Lower lobe of right lung (tissue), 2 donors: ENCODE measurements at regions not wholly inside any gene's neighbourhood (a gene's known extent, or its start where the extent isn't known, plus 50 kb on each side); places are given as distances from the start of the nearest gene placed in this dataset.

Experiments used
- ATAC-seq, 2 donors: fragments of 200-7000 bp; cut with Tn5 transposase; one replicate each; pipeline ENCODE4 v1.9.1; 2020 to 2022; ENCODE audit warnings: mild to moderate bottlenecking in 2 of 2, moderate library complexity in 2 of 2
- DNase-seq: peaks from one replicate; pipeline ENCODE4 v3.0.0-alpha.2; 2020
- H3K27ac ChIP-seq: fragments of 200-600 bp; one replicate; pipeline ENCODE4 v1.8.0; 2022
- H3K27me3 ChIP-seq: fragments of 200-600 bp; one replicate; pipeline ENCODE4 v1.8.0; 2022; ENCODE audit warnings: low read depth
- H3K36me3 ChIP-seq: fragments of 200-600 bp; one replicate; pipeline ENCODE4 v1.8.0; 2022; ENCODE audit warnings: mild to moderate bottlenecking
- H3K4me1 ChIP-seq: fragments of 200-600 bp; one replicate; pipeline ENCODE4 v1.8.0; 2022
- H3K4me3 ChIP-seq: fragments of 200-600 bp; one replicate; pipeline ENCODE4 v1.8.0; 2022; ENCODE audit warnings: mild to moderate bottlenecking
- H3K9me3 ChIP-seq: fragments of 200-600 bp; one replicate; pipeline ENCODE4 v1.8.0; 2022
- intact Hi-C: fragments of 100-400 bp; cut with DNase I; formaldehyde crosslinking; loops from one replicate; pipeline ENCODE4 v1.11.0; 2022
- TF ChIP-seq, protein P1 (sequence below): fragments of 200-600 bp; IDR thresholded peaks from one replicate; pipeline ENCODE4 v1.8.0; 2022; ENCODE audit warnings: antibody characterized with exemption, mild to moderate bottlenecking
- donor health status: DM: no; HTN: yes; CAD: no; lungs with severe emphysema.

DNA sequence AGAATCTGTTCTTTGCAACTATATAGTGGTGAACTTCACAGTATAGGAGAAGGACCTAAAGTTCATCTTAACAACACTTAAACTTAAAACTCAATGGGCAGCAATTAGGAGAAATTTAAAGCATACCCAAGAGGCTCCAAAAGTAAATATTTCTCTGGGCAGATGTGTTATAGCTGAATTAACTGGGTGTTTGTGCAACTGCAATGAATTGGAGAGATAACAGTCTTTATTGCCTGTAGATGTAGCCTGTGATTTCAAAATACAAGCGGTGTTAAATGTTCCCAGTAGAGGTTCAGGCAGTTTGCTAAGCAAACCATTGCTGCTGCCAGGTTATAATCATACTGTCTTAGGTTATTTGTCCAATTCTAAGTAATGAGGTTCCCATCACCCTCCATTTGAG lies 294.1 kb upstream of the MTNR1B start:
- Histone ChIP-seq H3K4me3 (no peak overlapping the region), H3K27me3 (no peaks in the 10 kb centered on the region), H3K4me1 (no peaks in the 10 kb centered on the region), H3K9me3 (no peaks in the 10 kb centered on the region), H3K27ac (no peak overlapping the region), H3K36me3 (no peaks in the 10 kb centered on the region)
- DNase-seq (no peak), ATAC-seq (no peak)
- TF ChIP-seq, protein P1, sequence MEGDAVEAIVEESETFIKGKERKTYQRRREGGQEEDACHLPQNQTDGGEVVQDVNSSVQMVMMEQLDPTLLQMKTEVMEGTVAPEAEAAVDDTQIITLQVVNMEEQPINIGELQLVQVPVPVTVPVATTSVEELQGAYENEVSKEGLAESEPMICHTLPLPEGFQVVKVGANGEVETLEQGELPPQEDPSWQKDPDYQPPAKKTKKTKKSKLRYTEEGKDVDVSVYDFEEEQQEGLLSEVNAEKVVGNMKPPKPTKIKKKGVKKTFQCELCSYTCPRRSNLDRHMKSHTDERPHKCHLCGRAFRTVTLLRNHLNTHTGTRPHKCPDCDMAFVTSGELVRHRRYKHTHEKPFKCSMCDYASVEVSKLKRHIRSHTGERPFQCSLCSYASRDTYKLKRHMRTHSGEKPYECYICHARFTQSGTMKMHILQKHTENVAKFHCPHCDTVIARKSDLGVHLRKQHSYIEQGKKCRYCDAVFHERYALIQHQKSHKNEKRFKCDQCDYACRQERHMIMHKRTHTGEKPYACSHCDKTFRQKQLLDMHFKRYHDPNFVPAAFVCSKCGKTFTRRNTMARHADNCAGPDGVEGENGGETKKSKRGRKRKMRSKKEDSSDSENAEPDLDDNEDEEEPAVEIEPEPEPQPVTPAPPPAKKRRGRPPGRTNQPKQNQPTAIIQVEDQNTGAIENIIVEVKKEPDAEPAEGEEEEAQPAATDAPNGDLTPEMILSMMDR, result no peak
- intact Hi-C loops, result no loop called here

DNA sequence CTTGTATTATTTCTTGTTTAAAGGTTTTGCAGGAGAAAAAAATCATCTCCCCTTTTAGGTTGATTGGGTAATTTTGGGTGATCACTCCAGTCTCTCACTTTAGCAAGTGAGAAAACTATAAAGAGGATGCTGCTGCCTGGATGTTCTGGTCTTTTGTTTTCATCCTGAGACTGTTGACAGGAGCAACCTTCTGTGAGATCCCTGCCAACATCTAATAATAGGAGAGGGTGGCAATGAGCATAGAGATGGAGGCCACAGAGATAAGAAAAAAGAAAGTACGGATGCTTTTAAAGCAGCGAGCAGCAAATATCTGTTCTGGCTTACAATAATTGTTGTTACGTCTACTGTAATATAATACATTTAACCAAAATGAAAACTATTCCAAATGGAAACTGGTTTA lies 293.6 kb upstream of the MTNR1B start:
- DNase-seq (no peak), ATAC-seq (no peak)
- H3K27me3 ChIP-seq, result no peaks in the 10 kb centered on the region
- no peaks in the 10 kb centered on the region for H3K36me3 ChIP-seq
- no peaks in the 10 kb centered on the region for H3K9me3 ChIP-seq
- intact Hi-C loops, result no loop called here
- no peaks in the 10 kb centered on the region for H3K4me1 ChIP-seq
- H3K4me3 ChIP-seq, result no peak overlapping the region
- no peak overlapping the region for H3K27ac ChIP-seq
- TF ChIP-seq, protein P1, result no peak

DNA sequence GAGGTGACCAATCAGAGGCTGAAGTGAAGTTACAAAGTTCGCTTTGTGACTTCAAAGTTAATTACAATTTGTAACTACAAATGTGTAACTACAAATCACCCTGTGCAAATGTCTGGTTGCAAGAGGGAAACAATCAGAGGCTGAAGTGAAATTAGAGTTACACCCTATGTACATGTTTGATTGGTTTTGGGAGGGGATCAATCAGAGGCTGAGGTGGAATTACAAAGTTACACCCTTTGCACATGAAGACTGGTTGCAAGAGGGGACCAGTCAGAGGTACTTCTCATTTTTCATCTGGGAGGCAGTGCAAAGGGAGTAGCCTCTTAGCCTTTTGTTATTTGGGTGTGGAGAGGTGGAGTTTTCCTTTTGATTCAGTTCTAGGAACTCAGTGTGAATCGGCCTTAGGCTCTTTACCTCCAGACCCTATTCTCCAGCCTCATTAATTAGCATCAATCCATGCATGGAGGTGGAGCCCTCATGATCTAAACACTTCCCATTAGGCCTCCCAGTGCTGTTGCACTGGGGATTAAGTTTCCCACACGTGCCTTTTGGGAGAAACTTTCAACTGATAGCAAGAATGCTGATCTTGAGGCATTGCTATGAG lies 291.3 kb upstream of the MTNR1B start:
- DNase-seq (no peak), ATAC-seq (no peak)
- intact Hi-C loops, result no loop called here
- H3K9me3 ChIP-seq, result no peaks in the 10 kb centered on the region
- H3K4me1 ChIP-seq, result no peaks in the 10 kb centered on the region
- no peaks in the 10 kb centered on the region for H3K27me3 ChIP-seq
- H3K4me3 ChIP-seq, result no peak overlapping the region
- no peaks in the 10 kb centered on the region for H3K36me3 ChIP-seq
- H3K27ac ChIP-seq, result no peak overlapping the region
- TF ChIP-seq, protein P1, result no peak

DNA sequence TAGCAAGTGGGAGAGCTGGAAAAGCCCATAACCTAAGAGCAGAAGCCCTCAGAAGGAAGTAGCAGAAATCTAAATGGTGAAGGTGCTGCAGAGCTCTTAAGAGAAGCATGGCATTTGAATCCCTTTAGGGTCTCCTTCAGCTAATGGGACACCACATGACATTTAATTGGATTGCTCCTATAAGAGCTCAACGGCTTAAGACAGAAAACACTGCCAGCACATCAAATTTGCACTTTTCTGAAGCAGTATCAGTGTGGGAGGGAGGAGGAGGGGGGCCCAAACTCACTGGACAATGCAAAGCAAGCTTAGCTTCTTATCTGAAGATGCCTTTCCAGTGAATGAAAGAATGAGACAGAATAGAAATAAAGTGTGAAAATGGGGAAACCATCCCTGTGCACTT lies 287.9 kb upstream of the MTNR1B start:
- ATAC-seq, result no peak
- intact Hi-C loops, result no loop called here

DNA sequence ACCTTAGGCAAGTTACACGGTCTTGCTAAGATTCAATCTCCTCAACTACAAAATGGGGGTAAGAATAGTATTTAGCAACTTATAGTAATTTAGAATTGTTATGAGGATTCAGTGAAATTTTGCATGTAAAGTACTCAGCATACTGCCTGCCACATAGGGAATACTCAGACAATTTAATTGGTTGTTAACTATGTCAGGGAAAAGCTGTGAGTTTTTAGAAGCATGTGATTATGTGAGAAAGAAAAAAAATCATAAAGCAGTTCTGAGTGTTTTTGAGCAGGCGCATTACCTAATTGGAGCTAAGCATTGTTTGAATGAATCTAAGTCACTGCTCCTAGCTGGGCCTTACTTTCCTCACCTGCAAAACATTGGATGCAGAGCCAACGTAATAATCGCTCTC lies 287.3 kb upstream of the MTNR1B start:
- DNase-seq, result no peak
- H3K4me1 ChIP-seq, result no peaks in the 10 kb centered on the region
- no peaks in the 10 kb centered on the region for H3K9me3 ChIP-seq
- intact Hi-C loops, result no loop called here
- TF ChIP-seq, protein P1, result no peak
- H3K27ac ChIP-seq, result no peak overlapping the region
- H3K27me3 ChIP-seq, result no peaks in the 10 kb centered on the region
- no peak for ATAC-seq
- no peak overlapping the region for H3K4me3 ChIP-seq
- H3K36me3 ChIP-seq, result no peaks in the 10 kb centered on the region

More for the DNA sequence above, 287.9 kb upstream of the MTNR1B start:
- DNase-seq, result no peak
- no peaks in the 10 kb centered on the region for H3K9me3 ChIP-seq
- TF ChIP-seq, protein P1, result no peak
- no peak overlapping the region for H3K4me3 ChIP-seq
- H3K4me1 ChIP-seq, result no peaks in the 10 kb centered on the region
- no peaks in the 10 kb centered on the region for H3K36me3 ChIP-seq
- H3K27ac ChIP-seq, result no peak overlapping the region
- no peaks in the 10 kb centered on the region for H3K27me3 ChIP-seq
